ENCODE measurements at regions not wholly inside any gene's neighbourhood (a gene's known extent, or its start where the extent isn't known, plus 50 kb on each side); places are given as distances from the start of the nearest gene placed in this dataset.

GRCh38 chr9:108002371-108002956 lies 512.9 kb upstream of the KLF4 start:
- TF ChIP-seq CTCF (IDR thresholded peaks at IDR 0.05; ENCODE audit: low read length): no peak
- TF ChIP-seq EZH2 (IDR thresholded peaks at IDR 0.05; ENCODE audit: borderline replicate concordance, low read length): no peak

Measured in OCI-LY1 (cell line).